GM21786 (cell line): ENCODE measurements at regions not wholly inside any gene's neighbourhood (a gene's known extent, or its start where the extent isn't known, plus 50 kb on each side); places are given as distances from the start of the nearest gene placed in this dataset.
A peak's percentile ranks its signal among the peaks of the same experiment; 100 is the strongest.
"Not testable (repeated sequence)": the region's sequence is repeated elsewhere in the genome, so short reads cannot be mapped to it uniquely, and the experiment has no call there.

Experiments used
- ATAC-seq: cut with Tn5 transposase; IDR thresholded peaks from one replicate; pipeline ENCODE4 v1.9.1; 2021; ENCODE audit not compliant: unreplicated experiment

DNA sequence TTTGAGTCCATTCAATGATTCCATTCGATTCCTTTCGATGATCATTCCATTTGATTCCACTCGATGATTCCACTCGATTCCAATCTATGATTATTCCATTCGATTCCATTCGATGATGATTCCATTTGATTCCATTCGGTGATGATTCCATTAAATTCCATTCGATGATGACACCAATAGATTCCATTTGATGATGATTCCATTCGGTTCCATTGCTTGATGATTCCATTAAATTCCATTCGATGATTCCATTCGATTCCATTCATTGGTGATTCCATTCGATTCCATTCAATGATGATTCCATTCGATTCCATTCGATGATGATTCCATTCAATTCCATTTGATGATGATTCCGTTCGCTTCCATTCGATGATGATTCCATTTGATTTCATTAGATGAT lies 1104.1 kb downstream of the RPIA start:
- ATAC-seq = not testable (repeated sequence)

DNA sequence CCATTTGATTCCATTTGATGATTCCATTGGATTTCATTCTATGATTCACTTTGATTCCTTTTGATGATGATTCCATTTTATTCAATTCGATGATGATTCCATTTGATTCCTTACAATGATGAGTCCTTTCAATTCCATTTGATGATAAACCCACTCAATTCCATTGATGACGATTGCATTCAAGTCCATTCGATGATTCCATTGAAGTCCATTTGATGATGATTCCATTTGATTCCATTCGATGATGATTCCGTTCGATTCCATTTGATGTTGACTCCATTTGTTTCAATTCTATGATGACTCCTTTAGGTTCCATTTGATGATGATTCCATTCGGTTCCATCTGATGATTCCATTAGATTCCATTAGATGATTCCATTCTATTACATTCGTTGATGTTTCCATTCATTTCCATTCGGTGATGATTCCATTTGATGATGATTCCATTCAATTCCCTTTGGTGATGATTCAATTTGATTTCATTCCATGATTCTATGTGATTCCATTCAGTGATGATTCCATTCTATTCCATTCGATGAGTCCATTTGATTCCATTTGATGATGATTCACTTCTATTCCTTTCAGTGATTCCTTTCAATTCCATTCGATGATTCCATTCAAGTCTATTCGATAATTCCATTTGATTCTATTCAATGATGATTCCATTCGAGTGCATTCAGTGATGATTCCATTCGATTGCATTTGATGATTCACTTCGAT lies 1106.0 kb downstream of the RPIA start:
- no peak for ATAC-seq

GRCh38 chr2:89801207-89801606 lies 1109.7 kb downstream of the RPIA start:
- not testable (repeated sequence) for ATAC-seq

- ATAC-seq = not testable (repeated sequence)
Observed at GRCh38 chr2:89806363-89806762, 1114.9 kb downstream of the RPIA start.

- ATAC-seq = no peak
Observed at GRCh38 chr2:89811295-89811694, 1119.8 kb downstream of the RPIA start.

GRCh38 chr2:89811910-89812309 lies 1120.4 kb downstream of the RPIA start:
- ATAC-seq = not testable (repeated sequence)

GRCh38 chr2:89814359-89814758 lies 1122.9 kb downstream of the RPIA start:
- not testable (repeated sequence) for ATAC-seq

GRCh38 chr2:89818873-89819272 lies 1127.4 kb downstream of the RPIA start:
- ATAC-seq = no peak

DNA sequence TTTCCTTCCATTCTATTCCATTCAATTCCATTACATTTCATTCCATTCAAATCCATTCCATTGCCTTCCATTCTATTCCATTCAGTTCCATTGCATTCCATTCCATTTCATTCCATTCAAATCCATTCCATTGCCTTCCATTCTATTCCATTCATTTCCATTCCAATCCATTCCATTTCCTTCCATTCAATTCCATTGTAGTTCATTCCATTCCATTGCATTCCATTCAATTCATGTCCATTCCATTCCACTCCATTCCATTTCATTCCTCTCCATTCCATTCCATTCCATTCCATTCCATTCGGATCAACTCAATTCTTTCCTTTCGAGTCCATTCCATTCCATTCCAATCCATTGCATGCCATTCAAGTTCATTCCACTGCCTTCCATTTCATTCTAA lies 1128.3 kb downstream of the RPIA start:
- no peak for ATAC-seq

GRCh38 chr2:89820248-89820647 lies 1128.8 kb downstream of the RPIA start:
- no peak for ATAC-seq

- no peak for ATAC-seq
Observed at GRCh38 chr2:89821455-89821945, 1130.0 kb downstream of the RPIA start.

GRCh38 chr2:89822342-89822741 lies 1130.9 kb downstream of the RPIA start:
- not testable (repeated sequence) for ATAC-seq

GRCh38 chr2:89823556-89823955 lies 1132.1 kb downstream of the RPIA start:
- no peak for ATAC-seq

- no peak for ATAC-seq
Observed at GRCh38 chr2:89825034-89825433, 1133.6 kb downstream of the RPIA start.

DNA sequence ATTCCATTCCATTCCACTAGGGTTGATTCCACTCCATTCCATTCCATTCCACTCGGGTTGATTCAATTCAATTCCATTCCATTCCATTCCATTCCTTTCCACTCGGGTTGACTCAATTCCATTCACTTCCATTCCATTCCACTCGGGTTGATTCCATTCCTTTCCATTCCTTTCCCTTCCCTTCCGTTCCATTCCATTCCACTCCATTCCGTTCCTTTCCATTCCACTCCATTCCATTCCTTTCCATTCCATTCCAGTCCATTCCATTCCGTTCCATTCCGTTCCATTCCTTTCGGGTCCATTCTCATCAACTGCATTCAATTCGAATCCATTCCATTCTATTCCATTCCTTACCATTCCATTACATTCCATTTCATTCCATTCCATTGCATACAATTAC lies 1135.3 kb downstream of the RPIA start:
- ATAC-seq = not testable (repeated sequence)

GRCh38 chr2:89827829-89828228 lies 1136.4 kb downstream of the RPIA start:
- not testable (repeated sequence) for ATAC-seq

GRCh38 chr2:89828416-89828815 lies 1136.9 kb downstream of the RPIA start:
- not testable (repeated sequence) for ATAC-seq

DNA sequence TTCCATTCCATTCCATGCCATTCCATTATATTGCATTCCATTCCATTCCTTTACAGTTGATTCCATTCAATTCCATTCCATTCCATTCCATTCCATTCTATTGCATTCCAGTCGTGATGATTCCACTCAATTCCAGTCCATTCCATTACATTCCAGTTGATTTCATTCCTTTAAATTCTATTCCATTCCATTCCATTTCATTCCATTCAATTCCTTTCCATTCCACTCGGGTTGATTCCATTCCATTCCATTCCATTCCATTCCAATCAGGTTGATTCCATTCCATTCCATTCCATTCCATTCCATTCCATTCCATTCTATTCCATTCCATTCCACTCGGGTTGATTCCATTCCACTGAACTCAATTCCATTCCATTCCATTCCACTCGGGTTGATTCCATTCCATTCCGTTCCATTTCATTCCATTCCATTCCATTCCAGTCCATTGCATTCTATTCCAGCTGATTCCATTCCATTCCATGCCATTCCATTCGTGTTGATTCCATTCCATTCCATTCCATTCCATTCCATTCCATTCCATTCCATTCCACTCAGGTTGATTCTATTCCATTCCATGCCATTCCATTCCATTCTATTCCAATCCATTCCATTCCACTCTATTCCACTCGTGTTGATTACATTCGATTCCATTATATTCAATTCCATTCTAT lies 1137.6 kb downstream of the RPIA start:
- not testable (repeated sequence) for ATAC-seq

- no peak for ATAC-seq
Observed at GRCh38 chr2:89829828-89830227, 1138.4 kb downstream of the RPIA start.

DNA sequence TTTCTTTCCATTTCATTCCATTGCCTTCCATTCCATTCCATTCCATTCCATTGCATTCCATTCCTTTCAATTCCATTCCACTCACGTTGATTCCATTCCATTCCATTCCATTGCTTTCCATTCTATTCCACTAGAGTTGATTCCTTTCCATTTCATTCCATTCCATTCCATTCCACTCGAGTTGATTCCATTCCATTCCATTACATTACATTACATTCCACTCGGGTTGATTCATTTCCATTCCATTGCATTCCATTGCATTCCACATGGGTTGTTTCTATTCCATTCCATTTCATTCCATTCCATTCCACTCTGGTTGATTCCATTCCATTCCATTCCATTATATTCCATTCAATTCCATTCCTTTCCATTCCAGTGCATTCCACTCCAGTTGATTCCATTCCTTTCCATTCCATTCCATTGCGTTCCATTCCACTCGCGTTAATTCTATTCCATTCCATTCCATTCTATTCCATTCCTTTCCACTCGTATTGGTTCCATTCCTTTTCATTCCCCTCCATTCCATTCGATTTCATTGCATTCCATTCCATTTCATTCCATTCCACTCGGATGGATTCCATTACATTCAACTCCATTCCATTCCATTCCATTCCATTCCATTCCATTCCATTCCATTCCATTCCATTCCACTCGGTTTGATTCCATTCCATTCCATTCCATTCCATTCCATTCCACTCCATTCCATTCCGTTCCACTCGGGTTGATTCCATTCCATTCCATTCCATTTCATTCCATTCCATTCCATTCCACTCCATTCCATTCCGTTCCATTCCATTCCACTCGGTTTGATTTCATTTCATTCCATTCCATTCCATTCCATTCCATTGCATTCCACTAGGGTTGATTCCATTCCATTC lies 1139.1 kb downstream of the RPIA start:
- peak; percentile 34 for ATAC-seq
